T-helper 1 cell treated with Interleukin-12 subunit alpha and Interleukin-12 subunit beta and Interleukin-4 antibody, amounts not matched to agents 30 ng/mL and 1 ng/mL, for 36 hours (primary cell): ENCODE measurements at regions not wholly inside any gene's neighbourhood (a gene's known extent, or its start where the extent isn't known, plus 50 kb on each side); places are given as distances from the start of the nearest gene placed in this dataset.
"Not testable (repeated sequence)": the region's sequence is repeated elsewhere in the genome, so short reads cannot be mapped to it uniquely, and the experiment has no call there.

Experiments
- intact Hi-C: fragments of 100-400 bp; cut with micrococcal nuclease; formaldehyde crosslinking; loops from one replicate; pipeline ENCODE4 v1.15.1; 2024

DNA sequence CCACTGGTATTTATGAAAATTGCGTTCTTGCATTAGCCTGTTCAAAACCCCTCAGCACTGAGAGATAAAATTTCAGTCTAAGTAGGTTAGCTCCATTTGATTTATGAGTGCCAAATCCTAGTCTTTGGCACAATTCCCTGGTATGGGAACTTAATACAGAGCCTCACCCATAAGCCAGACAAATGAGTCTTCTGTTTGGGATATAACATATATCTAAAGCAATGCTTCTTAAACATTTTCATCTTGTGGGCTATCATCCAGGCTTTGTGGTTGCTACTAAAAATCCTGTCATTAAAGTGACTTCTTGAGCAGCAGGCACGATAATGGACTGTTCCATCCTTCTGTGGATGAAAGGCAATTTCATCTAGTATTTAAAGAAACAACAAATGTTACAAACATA lies 419.5 kb upstream of the ACTBL2 start:
- intact Hi-C loops, result no loop called here

- intact Hi-C loops, result no loop called here
Observed at GRCh38 chr5:57900381-57900944, 417.9 kb upstream of the ACTBL2 start.

- intact Hi-C loops, result no loop called here
Observed at GRCh38 chr5:57896576-57896975, 414.0 kb upstream of the ACTBL2 start.

GRCh38 chr5:57895766-57896165 lies 413.2 kb upstream of the ACTBL2 start:
- intact Hi-C loops, result no loop called here

DNA sequence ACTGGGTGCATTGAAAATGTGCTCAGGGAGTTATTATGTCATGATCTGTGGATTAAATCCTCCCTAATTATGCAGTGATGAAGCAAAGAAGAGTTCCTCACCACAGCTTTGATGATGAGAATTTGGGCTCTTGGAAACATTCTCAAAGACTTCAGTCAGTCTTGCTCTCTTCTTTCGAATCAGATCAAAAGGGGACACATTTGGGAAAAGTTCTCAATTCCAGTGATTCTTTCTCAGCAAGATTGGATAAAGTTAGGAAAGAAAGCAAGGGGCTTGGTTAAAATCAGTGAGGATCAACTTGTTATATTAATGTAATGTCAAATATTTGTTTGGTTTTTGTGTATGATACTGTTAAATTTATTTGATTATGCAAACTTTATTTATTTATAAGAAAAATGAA lies 411.3 kb upstream of the ACTBL2 start:
- intact Hi-C loops, result no loop called here

DNA sequence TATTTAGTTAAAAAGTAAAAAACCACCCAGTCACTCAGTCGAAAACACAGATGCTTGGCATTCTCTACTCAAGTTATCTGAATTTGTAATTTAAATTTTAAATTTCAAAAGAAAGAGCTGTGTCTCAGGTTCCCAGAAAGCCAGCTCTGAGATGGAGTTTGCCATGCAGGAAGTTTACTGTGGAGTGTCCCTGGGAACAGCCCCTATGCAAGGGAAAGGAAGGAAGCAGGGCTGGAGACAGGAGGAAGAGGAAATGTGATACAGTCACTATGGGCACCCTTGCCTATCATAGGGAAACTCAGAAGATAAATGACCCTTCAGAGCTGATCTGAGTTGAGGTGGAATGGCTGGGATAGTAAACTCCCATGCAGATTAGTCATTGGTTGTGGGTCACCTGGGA lies 408.8 kb upstream of the ACTBL2 start:
- intact Hi-C loops, result no loop called here

DNA sequence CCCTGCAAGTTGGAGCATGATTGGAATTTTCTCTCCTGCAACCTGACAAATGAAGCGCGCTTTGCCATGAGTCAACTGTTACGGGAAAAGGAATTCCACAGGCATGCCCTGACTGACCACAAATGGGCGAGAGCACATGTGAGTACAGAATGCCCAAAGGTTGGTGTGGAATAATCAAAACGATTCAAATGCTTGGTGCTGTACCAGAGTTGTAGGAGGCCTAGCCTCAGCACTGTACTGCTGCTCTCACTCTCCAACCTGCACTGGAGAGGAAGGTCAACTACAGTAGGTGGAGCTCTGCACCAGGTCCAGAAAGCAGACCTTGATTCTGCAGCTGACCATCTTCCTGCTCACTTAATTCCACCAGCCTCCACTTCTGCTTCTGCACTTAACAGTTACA lies 406.9 kb upstream of the ACTBL2 start:
- intact Hi-C loops, result loop anchor here (5.0 kb wide), 1 partner anchor 592 kb away; no protein-coding TSS in a partner anchor

DNA sequence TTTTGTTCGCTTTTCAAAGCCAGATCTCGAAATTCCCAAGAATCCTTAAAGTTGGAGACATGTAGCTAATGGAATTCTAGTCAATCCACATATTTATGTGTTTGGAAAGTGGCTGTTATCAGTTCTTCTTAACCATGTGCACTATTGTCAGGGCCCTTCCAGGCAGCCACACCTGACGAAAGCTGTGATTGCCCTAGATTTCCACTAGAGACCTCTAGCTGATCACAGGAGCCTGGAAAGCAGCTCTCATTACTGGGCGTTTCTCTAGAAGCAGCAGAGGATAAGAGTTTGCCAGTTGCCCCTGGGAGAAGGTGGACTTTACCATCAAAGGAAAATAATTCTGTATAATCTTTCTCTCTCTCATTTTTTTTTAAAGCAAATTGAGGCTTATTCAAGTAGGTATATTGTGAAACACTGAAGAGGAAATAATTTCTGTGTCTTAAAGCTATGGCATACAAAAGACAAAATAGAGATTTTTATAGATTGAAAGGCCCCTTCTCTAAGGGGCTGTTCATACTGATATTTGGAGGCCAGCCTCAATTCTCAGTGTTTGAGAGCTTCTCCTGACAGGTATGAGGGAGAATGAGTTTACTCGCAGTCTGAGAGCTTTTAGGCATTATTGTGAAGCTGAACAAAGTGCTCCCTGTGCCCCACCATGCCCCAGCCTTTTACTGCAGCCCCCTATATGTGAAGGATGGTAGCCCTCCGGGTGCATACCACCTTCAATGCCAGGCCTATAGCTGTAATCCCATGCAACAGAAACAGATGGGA lies 405.4 kb upstream of the ACTBL2 start:
- intact Hi-C loops, result loop anchor here (5.0 kb wide), 1 partner anchor 591 kb away; no protein-coding TSS in a partner anchor

GRCh38 chr5:57884346-57885102 lies 401.9 kb upstream of the ACTBL2 start:
- intact Hi-C loops, result loop anchor here (5.0 kb wide), 1 partner anchor 587 kb away; no protein-coding TSS in a partner anchor

GRCh38 chr5:57880216-57880615 lies 397.6 kb upstream of the ACTBL2 start:
- intact Hi-C loops, result no loop called here

DNA sequence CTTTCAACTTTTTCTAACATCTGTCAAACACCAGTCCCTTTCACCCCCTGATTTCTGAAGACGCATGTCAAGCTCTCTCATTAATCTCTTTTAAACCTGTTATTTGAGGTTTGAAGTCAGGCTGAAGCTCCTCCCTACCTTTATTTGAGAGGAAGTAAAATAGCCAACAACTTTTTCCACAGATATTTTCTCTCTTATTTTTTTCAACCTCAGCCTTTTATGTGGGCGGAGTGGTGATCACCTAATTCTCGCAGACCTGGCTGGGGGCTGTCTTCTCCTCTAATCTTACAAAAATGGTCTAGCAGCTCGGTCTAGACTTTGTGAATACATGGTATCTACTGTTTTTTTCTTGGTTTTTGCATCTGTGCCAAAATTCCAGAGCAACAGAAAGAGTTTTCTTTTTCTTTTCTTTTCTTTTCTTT lies 395.7 kb upstream of the ACTBL2 start:
- intact Hi-C loops, result no loop called here

GRCh38 chr5:57871496-57871895 lies 388.9 kb upstream of the ACTBL2 start:
- intact Hi-C loops, result no loop called here

DNA sequence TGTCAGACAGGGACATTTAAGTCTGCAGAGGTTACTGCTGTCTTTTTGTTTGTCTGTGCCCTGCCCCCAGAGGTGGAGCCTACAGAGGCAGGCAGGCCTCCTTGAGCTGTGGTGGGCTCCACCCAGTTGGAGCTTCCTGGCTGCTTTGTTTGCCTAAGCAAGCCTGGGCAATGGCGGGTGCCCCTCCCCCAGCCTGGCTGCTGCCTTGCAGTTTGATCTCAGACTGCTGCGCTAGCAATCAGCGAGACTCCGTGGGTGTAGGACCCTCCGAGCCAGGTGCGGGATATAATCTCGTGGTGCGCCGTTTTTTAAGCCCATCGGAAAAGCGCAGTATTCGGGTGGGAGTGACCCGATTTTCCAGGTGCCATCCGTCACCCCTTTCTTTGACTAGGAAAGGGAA lies 387.7 kb upstream of the ACTBL2 start:
- intact Hi-C loops, result not testable (repeated sequence)

DNA sequence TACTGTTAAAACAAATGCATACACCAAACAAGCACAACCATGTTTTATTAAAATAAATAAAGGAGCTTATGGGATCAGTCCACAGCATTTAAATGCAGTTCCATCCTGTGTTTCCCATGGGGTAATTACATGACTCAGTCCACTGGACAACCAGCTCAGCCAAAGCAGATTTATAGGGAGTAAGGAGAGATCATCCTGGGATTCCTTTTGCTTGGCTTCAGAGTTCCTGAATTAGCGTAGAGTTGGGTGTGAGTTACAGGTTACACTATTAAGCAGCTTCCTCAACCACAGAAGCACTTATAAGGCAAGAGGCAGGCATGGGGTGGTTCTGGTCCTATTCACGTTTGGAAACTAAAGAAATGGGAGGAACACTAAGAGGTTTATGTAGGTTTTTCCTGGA lies 381.1 kb upstream of the ACTBL2 start:
- intact Hi-C loops, result no loop called here

GRCh38 chr5:57862942-57863341 lies 380.3 kb upstream of the ACTBL2 start:
- intact Hi-C loops, result no loop called here

DNA sequence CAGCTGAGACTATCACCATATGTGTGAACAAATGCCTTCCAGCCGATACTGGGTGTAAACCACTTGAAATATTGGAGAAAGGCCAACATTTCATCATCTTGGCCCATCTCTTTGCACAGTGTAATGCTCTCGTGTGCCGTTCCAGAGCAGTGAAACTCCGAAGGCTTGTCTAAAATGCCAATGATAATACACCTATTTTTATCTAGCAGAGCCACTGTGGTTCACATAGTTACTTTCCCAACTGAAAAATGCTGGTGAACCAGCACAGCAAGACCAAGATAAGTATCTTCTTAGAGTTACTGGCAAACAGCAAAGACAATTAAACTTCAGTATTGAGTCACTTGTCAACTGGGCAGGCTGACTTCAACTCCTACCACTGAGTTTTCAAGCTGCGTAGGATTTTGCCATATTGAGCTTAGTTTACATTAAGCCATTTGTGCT lies 379.9 kb upstream of the ACTBL2 start:
- intact Hi-C loops, result no loop called here

DNA sequence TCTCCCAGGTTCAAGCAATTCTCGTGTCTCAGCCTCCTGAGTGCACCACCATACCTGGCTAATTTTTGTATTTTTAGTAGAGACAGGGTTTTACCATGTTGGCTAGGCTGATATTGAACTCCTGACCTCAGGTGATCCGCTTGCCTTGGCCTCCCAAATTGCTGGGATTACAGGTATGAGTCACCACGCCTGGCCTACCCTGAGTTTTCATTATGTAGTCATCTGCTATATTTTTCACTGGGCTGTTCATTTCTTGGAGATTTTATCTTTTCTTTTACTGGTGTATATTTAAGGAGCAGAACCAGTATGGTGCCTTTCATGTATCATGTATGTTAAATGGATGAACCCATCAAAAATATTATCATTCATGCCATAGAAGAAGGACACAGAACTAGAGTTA lies 377.0 kb upstream of the ACTBL2 start:
- intact Hi-C loops, result no loop called here

- intact Hi-C loops, result no loop called here
Observed at GRCh38 chr5:57858905-57859304, 376.3 kb upstream of the ACTBL2 start.

GRCh38 chr5:57857696-57858095 lies 375.1 kb upstream of the ACTBL2 start:
- intact Hi-C loops, result no loop called here

GRCh38 chr5:57855831-57856230 lies 373.2 kb upstream of the ACTBL2 start:
- intact Hi-C loops, result no loop called here

- intact Hi-C loops, result no loop called here
Observed at GRCh38 chr5:57853929-57854697, 371.5 kb upstream of the ACTBL2 start.
